HG03039 (cell line): ENCODE measurements at regions not wholly inside any gene's neighbourhood (a gene's known extent, or its start where the extent isn't known, plus 50 kb on each side); places are given as distances from the start of the nearest gene placed in this dataset.

Experiments used
- ATAC-seq: cut with Tn5 transposase; IDR thresholded peaks from one replicate; pipeline ENCODE4 v1.9.1; 2021; ENCODE audit warnings: mild to moderate bottlenecking, moderate library complexity; ENCODE audit not compliant: unreplicated experiment

GRCh38 chr13:103862525-103862924, 796.3 kb upstream of the SLC10A2 start:
- ATAC-seq = no peak

GRCh38 chr13:103859952-103860351, 793.7 kb upstream of the SLC10A2 start:
- no peak for ATAC-seq

GRCh38 chr13:103852036-103852435, 785.8 kb upstream of the SLC10A2 start:
- ATAC-seq = no peak

DNA sequence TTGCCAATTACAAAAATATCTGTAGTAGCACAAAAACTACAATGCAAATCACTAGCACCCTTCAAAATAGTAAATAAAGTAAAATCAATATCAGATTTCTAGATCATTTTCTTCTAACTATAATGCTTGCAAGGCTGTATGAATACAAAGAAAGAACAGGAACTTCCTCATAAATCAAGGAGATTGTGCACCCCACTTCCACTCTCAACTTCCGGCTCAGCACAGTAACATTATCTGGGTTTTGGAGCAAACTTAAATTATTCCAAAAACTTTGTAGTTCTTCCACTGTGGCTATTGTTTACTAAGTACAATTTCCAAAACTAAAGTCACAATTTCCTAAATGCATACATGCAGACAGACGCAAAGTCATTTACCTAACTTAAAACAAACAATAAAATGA, 778.3 kb upstream of the SLC10A2 start:
- ATAC-seq = no peak

DNA sequence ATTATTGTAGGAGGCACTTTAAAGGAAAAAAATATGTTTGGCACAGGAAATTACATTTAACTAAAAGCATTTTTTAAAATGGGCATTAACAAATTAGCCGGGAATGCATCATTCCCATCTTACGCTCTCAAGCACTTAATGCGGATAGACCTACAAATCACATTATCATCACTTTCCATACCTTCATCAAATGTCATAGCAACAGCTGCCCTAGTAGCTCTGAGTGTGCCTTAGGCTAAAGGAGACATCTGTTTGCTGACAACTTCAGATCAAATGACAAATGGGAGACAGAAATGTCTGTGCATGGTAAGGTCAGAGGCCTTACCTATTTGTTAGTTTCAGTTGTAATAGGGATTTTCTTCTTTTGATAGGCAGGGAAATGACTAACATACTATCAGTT, 773.2 kb upstream of the SLC10A2 start:
- ATAC-seq = no peak

DNA sequence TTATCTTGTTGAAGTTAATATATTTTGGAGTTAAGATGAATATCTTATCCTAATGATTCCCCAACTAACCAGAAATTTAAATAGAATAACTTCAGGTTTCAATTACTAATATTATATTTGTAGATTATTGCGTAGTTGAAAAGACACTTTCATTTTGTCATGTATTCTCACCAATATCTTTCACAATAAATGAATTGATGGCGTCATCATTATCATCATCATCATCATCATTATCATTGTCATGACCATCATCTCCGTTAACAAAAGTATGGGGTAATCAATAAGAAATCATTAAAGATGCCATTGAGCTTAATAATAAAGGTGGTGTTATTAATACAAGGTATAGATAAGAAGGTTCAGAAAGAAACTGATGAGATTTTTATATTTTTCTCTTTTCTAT, 768.8 kb upstream of the SLC10A2 start:
- ATAC-seq = no peak

DNA sequence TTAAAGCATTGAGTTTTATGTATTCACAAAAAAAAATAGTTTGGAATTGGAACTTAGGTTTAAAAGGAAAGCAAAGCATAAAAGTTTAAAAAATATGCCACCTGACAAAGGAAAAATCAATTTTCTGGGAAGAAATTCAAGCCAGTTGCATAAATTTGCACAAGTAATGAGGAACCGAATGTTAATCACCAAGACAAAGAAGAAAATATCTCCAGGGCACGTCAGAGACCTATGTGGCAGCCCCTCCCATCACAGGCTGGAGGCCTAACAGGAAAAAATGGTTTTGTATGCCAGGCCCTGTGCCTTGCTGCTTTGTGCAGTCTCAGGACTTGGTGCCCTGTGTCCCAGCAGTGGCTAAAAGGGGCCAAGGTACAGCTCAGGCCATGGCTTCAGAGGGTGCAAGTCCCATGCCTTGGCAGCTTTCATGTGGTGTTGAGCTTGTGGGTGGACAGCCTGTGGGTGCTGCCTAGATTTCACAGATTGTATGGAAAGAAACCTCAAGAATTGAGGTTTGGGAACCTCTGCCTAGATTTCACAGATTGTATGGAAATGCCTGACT, 767.2 kb upstream of the SLC10A2 start:
- no peak for ATAC-seq

GRCh38 chr13:103815619-103816018, 749.4 kb upstream of the SLC10A2 start:
- no peak for ATAC-seq

- ATAC-seq = no peak
Measured at GRCh38 chr13:103812971-103813370, 746.8 kb upstream of the SLC10A2 start.

DNA sequence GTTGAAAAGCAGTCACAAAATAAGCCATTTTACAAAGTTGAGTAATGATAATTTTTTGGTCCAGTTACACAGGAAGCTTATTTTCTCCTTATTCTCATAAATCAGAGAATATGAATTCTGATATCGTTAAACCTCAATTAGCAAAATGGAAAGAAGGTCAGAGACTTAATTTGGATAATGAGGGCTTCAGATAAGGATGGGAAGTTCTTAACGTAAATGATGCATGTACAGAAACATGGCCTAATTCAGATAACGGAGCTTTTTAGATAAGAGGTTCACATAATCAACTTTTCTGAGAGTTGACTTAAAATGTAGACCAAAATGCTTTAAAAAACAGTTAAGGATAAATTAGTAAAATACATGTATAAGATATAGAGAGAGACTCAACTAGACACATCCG, 746.3 kb upstream of the SLC10A2 start:
- ATAC-seq = no peak

- no peak for ATAC-seq
Measured at GRCh38 chr13:103810026-103810425, 743.8 kb upstream of the SLC10A2 start.

DNA sequence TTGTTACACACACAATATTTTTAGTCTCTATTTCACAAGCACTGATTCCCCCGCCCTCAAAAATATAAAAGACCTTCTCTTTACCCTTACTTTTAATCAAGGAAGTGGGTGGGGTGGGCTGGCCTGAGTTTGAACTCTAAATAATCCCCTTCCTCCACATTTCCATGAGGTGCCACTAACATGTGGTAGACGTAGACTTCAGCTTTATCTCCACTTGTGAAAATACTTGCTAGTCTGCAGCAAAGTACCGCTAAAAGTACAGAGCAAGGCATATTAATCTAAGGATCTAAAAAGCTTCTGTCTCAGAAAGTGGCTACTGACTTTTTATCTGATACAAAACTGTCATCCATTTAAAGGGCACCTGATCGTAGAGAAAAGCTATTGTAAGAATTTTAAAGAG, 739.6 kb upstream of the SLC10A2 start:
- no peak for ATAC-seq

DNA sequence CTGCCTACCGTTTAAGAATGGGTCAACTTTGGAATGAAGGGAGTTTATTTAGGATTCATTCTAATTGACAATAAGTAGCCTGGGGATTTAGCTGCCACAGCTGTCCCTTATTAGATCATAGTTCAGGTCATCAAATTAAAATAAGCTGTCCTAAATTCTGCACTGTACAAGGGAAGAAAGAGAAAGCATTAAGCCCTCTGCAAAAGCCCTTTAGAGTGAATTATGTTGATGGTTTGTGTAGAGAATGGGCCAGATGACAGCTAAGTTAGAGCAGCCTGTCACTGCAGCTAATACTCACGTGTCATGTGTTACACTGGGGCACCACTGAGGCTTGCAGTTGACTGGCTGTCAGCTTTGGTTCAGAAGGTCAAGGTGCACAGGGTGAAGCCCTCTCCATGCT, 737.1 kb upstream of the SLC10A2 start:
- no peak for ATAC-seq

DNA sequence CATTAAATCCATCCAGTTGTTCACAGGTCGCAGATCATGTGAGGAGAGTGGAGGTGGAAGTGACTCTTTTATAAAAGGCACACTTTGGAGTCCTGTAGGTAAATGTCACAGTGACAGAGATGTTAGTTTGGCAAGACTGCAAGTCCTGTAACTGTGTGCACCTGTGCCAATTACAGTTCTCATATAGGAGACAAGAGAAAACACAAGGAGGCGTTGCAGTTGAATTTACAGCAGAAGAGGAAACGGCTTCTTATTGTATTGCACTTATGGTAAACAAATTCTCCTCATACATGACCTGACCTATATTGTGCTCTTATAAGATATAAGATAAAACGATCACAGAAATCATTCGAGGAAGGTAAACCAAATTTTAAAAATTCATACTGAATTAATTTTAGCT, 732.8 kb upstream of the SLC10A2 start:
- ATAC-seq = no peak

- ATAC-seq = no peak
Measured at GRCh38 chr13:103795892-103796478, 729.8 kb upstream of the SLC10A2 start.

DNA sequence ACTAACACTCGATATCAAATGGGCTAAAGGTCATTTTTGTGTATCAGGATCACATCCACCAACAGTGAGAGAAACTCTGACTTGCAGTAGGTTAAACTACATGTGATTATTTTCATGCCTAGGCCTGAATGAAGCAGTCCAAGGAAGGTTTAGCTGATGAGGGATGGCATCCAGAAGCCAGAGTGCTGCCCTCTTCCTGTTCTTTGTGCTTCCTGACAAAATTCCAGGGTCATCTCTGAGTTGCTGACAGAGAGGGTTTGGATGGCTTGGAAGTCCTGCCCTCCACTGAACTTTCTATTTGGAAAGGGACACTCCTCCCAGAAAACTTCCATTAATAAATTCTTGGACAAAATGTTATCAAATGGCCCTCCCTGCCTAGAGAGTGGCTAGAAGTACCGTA, 728.3 kb upstream of the SLC10A2 start:
- ATAC-seq = no peak

GRCh38 chr13:103788061-103788652, 721.9 kb upstream of the SLC10A2 start:
- no peak for ATAC-seq

DNA sequence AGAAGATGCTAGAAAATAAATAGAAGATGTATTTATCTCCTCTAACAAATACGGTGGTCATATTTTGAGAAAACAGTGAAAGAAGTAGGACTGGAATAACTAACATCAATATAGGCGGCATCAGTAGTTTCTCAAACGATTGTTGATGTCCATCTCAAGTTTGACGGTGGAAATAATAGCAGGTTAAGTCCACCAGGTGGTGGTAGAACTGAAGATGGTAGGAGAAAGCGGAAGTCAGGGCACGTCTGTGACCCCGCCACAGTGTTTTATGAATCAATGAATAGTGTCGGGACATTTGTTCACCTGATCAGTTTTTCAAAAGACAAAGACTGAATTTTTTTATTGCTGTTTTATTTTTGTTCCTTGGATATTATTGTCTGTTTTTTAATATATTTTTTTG, 706.4 kb upstream of the SLC10A2 start:
- ATAC-seq = no peak

- ATAC-seq = no peak
Measured at GRCh38 chr13:103762523-103762922, 696.3 kb upstream of the SLC10A2 start.

- no peak for ATAC-seq
Measured at GRCh38 chr13:103759361-103759760, 693.1 kb upstream of the SLC10A2 start.

DNA sequence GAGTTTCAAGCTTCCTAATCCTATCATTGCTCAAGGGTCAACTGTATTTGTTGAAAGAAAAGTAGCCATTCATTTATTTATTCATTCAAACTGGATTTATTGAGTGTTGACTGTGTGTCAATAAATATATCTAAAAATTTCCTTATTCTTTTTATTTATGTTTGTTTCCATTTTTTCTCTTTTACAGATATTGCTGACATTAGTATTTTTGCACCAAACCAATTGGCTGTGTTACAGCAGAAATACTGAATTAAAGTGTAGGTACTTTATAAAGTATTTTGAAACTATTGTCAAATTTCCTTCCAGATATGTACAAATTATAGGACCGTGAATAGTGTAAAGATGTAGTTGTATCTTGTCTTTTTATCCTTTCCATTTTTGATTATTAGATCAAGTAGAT, 692.0 kb upstream of the SLC10A2 start:
- ATAC-seq = no peak

DNA sequence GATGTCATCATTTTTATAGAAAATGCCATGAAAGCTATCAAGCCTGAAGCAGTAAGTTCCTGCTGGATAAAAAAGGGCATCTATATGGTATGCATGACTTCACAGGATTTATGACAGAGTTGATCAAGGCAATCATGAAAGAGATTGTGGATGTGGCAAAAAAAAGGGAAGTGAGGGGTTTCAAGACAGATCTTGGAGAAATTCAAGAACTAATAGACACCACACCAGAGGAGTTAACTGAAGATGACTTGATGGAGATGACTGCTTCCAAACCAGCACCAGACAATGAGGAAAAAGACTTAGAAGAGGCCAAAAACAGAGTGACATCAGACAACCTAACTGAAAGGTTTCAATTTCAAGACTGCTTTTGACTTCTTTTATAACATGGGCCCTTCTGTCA, 691.1 kb upstream of the SLC10A2 start:
- ATAC-seq = no peak

DNA sequence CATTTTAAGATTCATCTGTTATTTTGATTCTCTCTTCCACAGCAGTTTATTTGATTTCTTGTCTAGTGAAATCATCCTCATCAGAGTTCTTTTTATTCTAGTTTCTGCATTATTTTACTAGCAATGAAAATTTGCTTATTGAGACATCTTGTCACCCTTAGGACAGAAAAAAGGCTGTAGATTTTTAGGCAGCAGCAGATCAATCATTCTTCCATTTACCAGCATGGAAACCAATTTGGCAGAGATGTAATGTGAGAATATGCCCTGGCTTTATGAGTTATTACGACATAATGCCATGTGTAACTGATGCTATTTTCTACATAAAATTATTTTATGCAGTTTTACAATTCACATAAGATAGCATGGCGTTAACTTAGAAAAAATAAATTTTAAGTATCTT, 688.6 kb upstream of the SLC10A2 start:
- no peak for ATAC-seq
